ENCODE measurements at regions not wholly inside any gene's neighbourhood (a gene's known extent, or its start where the extent isn't known, plus 50 kb on each side); places are given as distances from the start of the nearest gene placed in this dataset.
"Not testable (repeated sequence)": the region's sequence is repeated elsewhere in the genome, so short reads cannot be mapped to it uniquely, and the experiment has no call there.

- DNase-seq (ENCODE audit: low spot score): no peak
Observed at GRCh38 chr7:82701949-82702348, 258.4 kb upstream of the CACNA2D1 start.

- DNase-seq (ENCODE audit: low spot score): no peak
Observed at GRCh38 chr7:82700741-82701140, 257.2 kb upstream of the CACNA2D1 start.

GRCh38 chr7:82699773-82700186 is 256.2 kb upstream of the CACNA2D1 start:
- peak; percentile 65 for DNase-seq (ENCODE audit: low spot score)

- DNase-seq (ENCODE audit: low spot score): no peak
Observed at GRCh38 chr7:82697897-82698296, 254.3 kb upstream of the CACNA2D1 start.

- no peak for DNase-seq (ENCODE audit: low spot score)
Observed at GRCh38 chr7:82696631-82697030, 253.1 kb upstream of the CACNA2D1 start.

- peak; percentile 11 for DNase-seq (ENCODE audit: low spot score)
Observed at GRCh38 chr7:82694022-82694421, 250.4 kb upstream of the CACNA2D1 start.

- DNase-seq (ENCODE audit: low spot score): no peak
Observed at GRCh38 chr7:82690929-82691328, 247.4 kb upstream of the CACNA2D1 start.

GRCh38 chr7:82685214-82685613 is 241.6 kb upstream of the CACNA2D1 start:
- DNase-seq (ENCODE audit: low spot score): no peak

GRCh38 chr7:82678716-82679115 is 235.1 kb upstream of the CACNA2D1 start:
- no peak for DNase-seq (ENCODE audit: low spot score)

- no peak for DNase-seq (ENCODE audit: low spot score)
Observed at GRCh38 chr7:82678259-82678658, 234.7 kb upstream of the CACNA2D1 start.

GRCh38 chr7:82677493-82677892 is 233.9 kb upstream of the CACNA2D1 start:
- DNase-seq (ENCODE audit: low spot score): peak; percentile 10

- no peak for DNase-seq (ENCODE audit: low spot score)
Observed at GRCh38 chr7:82676777-82677463, 233.3 kb upstream of the CACNA2D1 start.

GRCh38 chr7:82675396-82675795 is 231.8 kb upstream of the CACNA2D1 start:
- DNase-seq (ENCODE audit: low spot score): no peak

- no peak for DNase-seq (ENCODE audit: low spot score)
Observed at GRCh38 chr7:82674268-82674667, 230.7 kb upstream of the CACNA2D1 start.

GRCh38 chr7:82672078-82672477 is 228.5 kb upstream of the CACNA2D1 start:
- DNase-seq (ENCODE audit: low spot score): no peak

- DNase-seq (ENCODE audit: low spot score): no peak
Observed at GRCh38 chr7:82669141-82669540, 225.6 kb upstream of the CACNA2D1 start.

GRCh38 chr7:82668676-82669075 is 225.1 kb upstream of the CACNA2D1 start:
- DNase-seq (ENCODE audit: low spot score): no peak

GRCh38 chr7:82665966-82666507 is 222.5 kb upstream of the CACNA2D1 start:
- no peak for DNase-seq (ENCODE audit: low spot score)

- DNase-seq (ENCODE audit: low spot score): no peak
Observed at GRCh38 chr7:82655965-82656364, 212.4 kb upstream of the CACNA2D1 start.

- not testable (repeated sequence) for DNase-seq (ENCODE audit: low spot score)
Observed at GRCh38 chr7:82650095-82650494, 206.5 kb upstream of the CACNA2D1 start.

GRCh38 chr7:82633592-82633991 is 190.0 kb upstream of the CACNA2D1 start:
- no peak for DNase-seq (ENCODE audit: low spot score)

GRCh38 chr7:82631998-82632397 is 188.4 kb upstream of the CACNA2D1 start:
- DNase-seq (ENCODE audit: low spot score): no peak

- DNase-seq (ENCODE audit: low spot score): no peak
Observed at GRCh38 chr7:82629583-82629982, 186.0 kb upstream of the CACNA2D1 start.

- no peak for DNase-seq (ENCODE audit: low spot score)
Observed at GRCh38 chr7:82625377-82625776, 181.8 kb upstream of the CACNA2D1 start.
